ENCODE measurements at regions not wholly inside any gene's neighbourhood (a gene's known extent, or its start where the extent isn't known, plus 50 kb on each side); places are given as distances from the start of the nearest gene placed in this dataset.

GRCh38 chrX:107577933-107578332 is 50.4 kb upstream of the PRPS1 start:
- no peak for ATAC-seq
- no peak for TF ChIP-seq CTCF (IDR thresholded peaks at IDR 0.05)
- peaks cover 0 to 3% (median 0%) of the 10 kb centered on the region in 3 donors for H3K27me3 ChIP-seq (ENCODE audit: insufficient read depth in 3 of 3, low read length in 2 of 3)
- H3K4me3 ChIP-seq: no peak overlapping the region
- H3K4me1 ChIP-seq: no peaks in the 10 kb centered on the region
- H3K27ac ChIP-seq: no peak overlapping the region
- DNase-seq: no peak
- intact Hi-C loops (cut with DNase I): no loop called here
- 86 to 97% (median 97%) methylated on average over 2 of the region's 2 CpGs for WGBS, 3 donors
- H3K36me3 ChIP-seq (ENCODE audit: insufficient read depth in 1 of 2, low read depth in 1 of 2): no peaks in the 10 kb centered on the region
- no peaks in the 10 kb centered on the region for H3K9me3 ChIP-seq

Measured in psoas muscle (tissue), 7 donors.